ENCODE measurements at regions not wholly inside any gene's neighbourhood (a gene's known extent, or its start where the extent isn't known, plus 50 kb on each side); places are given as distances from the start of the nearest gene placed in this dataset.

- no peak overlapping the region for H3K27ac ChIP-seq (ENCODE audit: low read depth, low read length)
- POLR2A ChIA-PET: no interaction called here
- H3K4me3 ChIP-seq (ENCODE audit: low read depth, low read length): no peak overlapping the region
- TF ChIP-seq CTCF (IDR thresholded peaks at IDR 0.05; ENCODE audit: low read depth, low read length): no peak
- H3K9me3 ChIP-seq (ENCODE audit: control insufficient read depth, insufficient read depth, low read length): peaks cover 26% of the 10 kb centered on the region
- no peak for DNase-seq (ENCODE audit: low read depth, low spot score)
- no peaks in the 10 kb centered on the region for H3K27me3 ChIP-seq (ENCODE audit: control insufficient read depth, insufficient read depth, low read length)
- CTCF ChIA-PET: no interaction called here
Observed at GRCh38 chr6:110552901-110553641, 76.7 kb upstream of the SLC22A16 start.

GRCh38 chr6:110552076-110552475, 75.7 kb upstream of the SLC22A16 start:
- peaks cover 26% of the 10 kb centered on the region for H3K9me3 ChIP-seq (ENCODE audit: control insufficient read depth, insufficient read depth, low read length)
- no peak overlapping the region for H3K4me3 ChIP-seq (ENCODE audit: low read depth, low read length)
- H3K27ac ChIP-seq (ENCODE audit: low read depth, low read length): no peak overlapping the region
- ChIA-PET POLR2A (no interaction called here), CTCF (no interaction called here)
- no peak for TF ChIP-seq CTCF (IDR thresholded peaks at IDR 0.05; ENCODE audit: low read depth, low read length)
- DNase-seq (ENCODE audit: low read depth, low spot score): no peak
- no peaks in the 10 kb centered on the region for H3K27me3 ChIP-seq (ENCODE audit: control insufficient read depth, insufficient read depth, low read length)

GRCh38 chr6:110551088-110551487, 74.7 kb upstream of the SLC22A16 start:
- no peak for TF ChIP-seq CTCF (IDR thresholded peaks at IDR 0.05; ENCODE audit: low read depth, low read length)
- no peak overlapping the region for H3K27ac ChIP-seq (ENCODE audit: low read depth, low read length)
- no peak for DNase-seq (ENCODE audit: low read depth, low spot score)
- peaks cover 26% of the 10 kb centered on the region for H3K9me3 ChIP-seq (ENCODE audit: control insufficient read depth, insufficient read depth, low read length)
- H3K4me3 ChIP-seq (ENCODE audit: low read depth, low read length): no peak overlapping the region
- POLR2A ChIA-PET: no interaction called here
- CTCF ChIA-PET: no interaction called here
- no peaks in the 10 kb centered on the region for H3K27me3 ChIP-seq (ENCODE audit: control insufficient read depth, insufficient read depth, low read length)

- Histone ChIP-seq H3K27me3 (ENCODE audit: control insufficient read depth, insufficient read depth, low read length) (no peaks in the 10 kb centered on the region), H3K27ac (ENCODE audit: low read depth, low read length) (no peak overlapping the region), H3K4me3 (ENCODE audit: low read depth, low read length) (no peak overlapping the region), H3K9me3 (ENCODE audit: control insufficient read depth, insufficient read depth, low read length) (peaks cover 27% of the 10 kb centered on the region)
- no peak for DNase-seq (ENCODE audit: low read depth, low spot score)
- no peak for TF ChIP-seq CTCF (IDR thresholded peaks at IDR 0.05; ENCODE audit: low read depth, low read length)
- CTCF ChIA-PET: interaction anchor here (1.4 kb wide), 1 partner anchor 399 kb away, joined by 3 read pairs; no protein-coding TSS in a partner anchor
- POLR2A ChIA-PET: no interaction called here
Observed at GRCh38 chr6:110550353-110550752, 73.9 kb upstream of the SLC22A16 start.

- Histone ChIP-seq H3K4me3 (ENCODE audit: low read depth, low read length) (no peak overlapping the region), H3K27ac (ENCODE audit: low read depth, low read length) (no peak overlapping the region), H3K27me3 (ENCODE audit: control insufficient read depth, insufficient read depth, low read length) (no peaks in the 10 kb centered on the region), H3K9me3 (ENCODE audit: control insufficient read depth, insufficient read depth, low read length) (peaks cover 36% of the 10 kb centered on the region)
- DNase-seq (ENCODE audit: low read depth, low spot score): no peak
- TF ChIP-seq CTCF (IDR thresholded peaks at IDR 0.05; ENCODE audit: low read depth, low read length): no peak
- ChIA-PET CTCF (interaction anchor here (1.4 kb wide), 1 partner anchor 400 kb away, joined by 3 read pairs; no protein-coding TSS in a partner anchor), POLR2A (no interaction called here)
Observed at GRCh38 chr6:110549277-110549676, 72.9 kb upstream of the SLC22A16 start.
